Astrocyte of the cerebellum (primary cell): ENCODE measurements at regions not wholly inside any gene's neighbourhood (a gene's known extent, or its start where the extent isn't known, plus 50 kb on each side); places are given as distances from the start of the nearest gene placed in this dataset.

Experiments used
- DNase-seq: peaks from one replicate; pipeline ENCODE4 v3.0.0-alpha.2; 2011; ENCODE audit warnings: low read depth
- H3K4me3 ChIP-seq: 2 replicates; pipeline ENCODE4 v1.5.1; 2011; ENCODE audit warnings: mild to moderate bottlenecking, low read depth, low read length, moderate library complexity
- in situ Hi-C: cut with HindIII; loops from 2 replicates; pipeline ENCODE4 v1.10.0; 2017; ENCODE audit warnings: low sequenced_read_pairs
- TF ChIP-seq, protein P1 (sequence below): IDR thresholded peaks from 2 replicates; pipeline ENCODE4 v1.5.1; 2012; ENCODE audit warnings: low read length, low read depth, moderate library complexity, mild to moderate bottlenecking; ENCODE audit errors: missing control alignments

DNA sequence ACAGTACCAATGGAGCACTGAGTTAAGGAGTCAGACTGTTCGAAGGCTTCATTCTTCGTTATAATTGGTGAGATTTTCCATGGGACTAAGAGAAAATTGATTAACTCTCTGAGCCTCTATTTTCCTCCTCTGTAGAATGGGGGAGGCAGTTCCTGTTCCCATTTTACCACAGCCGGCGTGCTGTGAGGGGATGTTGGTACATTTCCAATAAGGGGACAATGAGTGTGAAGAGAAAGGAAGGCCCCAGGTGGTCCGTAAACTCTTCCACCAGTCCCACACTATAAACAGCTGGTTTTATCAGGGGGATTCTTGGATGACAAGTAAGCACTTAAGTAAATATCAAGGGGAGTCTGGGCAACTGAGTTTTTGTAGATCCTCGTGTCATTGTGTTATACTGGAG is 109.9 kb downstream of the DAD1 start:
- H3K4me3 ChIP-seq = no peak overlapping the region
- in situ Hi-C loops = no loop called here
- TF ChIP-seq, protein P1, sequence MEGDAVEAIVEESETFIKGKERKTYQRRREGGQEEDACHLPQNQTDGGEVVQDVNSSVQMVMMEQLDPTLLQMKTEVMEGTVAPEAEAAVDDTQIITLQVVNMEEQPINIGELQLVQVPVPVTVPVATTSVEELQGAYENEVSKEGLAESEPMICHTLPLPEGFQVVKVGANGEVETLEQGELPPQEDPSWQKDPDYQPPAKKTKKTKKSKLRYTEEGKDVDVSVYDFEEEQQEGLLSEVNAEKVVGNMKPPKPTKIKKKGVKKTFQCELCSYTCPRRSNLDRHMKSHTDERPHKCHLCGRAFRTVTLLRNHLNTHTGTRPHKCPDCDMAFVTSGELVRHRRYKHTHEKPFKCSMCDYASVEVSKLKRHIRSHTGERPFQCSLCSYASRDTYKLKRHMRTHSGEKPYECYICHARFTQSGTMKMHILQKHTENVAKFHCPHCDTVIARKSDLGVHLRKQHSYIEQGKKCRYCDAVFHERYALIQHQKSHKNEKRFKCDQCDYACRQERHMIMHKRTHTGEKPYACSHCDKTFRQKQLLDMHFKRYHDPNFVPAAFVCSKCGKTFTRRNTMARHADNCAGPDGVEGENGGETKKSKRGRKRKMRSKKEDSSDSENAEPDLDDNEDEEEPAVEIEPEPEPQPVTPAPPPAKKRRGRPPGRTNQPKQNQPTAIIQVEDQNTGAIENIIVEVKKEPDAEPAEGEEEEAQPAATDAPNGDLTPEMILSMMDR = no peak
- no peak for DNase-seq

DNA sequence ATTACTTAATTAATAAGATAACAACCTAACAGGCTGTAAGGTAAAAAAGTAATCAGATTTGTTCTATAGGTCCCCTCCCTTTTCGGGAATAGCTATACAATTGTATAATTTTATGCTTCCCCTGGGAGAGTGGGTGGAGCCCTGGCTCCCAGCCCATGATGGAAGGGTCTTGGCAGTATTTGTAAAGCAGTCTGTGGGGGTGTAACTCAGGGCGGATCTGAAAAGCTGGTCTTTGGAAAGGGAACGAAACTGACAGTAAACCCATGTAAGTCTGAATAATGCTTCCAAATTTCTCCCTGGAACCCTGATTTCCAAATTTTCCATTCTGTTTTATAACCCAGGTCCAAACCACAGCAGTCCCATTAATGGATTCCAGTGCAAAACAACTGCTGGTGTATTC is 110.4 kb downstream of the DAD1 start:
- TF ChIP-seq, protein P1 = no peak
- no peak overlapping the region for H3K4me3 ChIP-seq
- DNase-seq = no peak
- in situ Hi-C loops = no loop called here

DNA sequence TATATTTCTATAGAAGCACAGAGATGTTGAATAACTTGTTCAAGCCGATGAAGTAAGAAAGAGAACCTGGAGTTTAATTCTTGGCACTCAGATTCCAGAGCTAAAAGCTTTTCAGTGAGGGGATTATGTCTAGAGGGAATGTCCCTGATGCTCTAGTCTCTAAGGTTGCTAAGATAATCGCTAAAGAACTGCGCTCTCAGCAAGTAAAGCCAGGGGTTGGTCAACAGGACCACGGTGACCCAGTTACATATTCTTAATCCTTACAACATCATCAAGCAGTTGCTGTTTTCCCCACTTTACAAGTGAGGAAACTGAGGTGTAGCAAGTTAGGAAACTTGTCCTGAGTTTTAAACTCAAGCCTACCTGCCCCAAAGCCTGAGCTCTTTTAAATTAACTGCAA is 110.8 kb downstream of the DAD1 start:
- TF ChIP-seq, protein P1 = no peak
- DNase-seq = no peak
- in situ Hi-C loops = no loop called here
- no peak overlapping the region for H3K4me3 ChIP-seq

DNA sequence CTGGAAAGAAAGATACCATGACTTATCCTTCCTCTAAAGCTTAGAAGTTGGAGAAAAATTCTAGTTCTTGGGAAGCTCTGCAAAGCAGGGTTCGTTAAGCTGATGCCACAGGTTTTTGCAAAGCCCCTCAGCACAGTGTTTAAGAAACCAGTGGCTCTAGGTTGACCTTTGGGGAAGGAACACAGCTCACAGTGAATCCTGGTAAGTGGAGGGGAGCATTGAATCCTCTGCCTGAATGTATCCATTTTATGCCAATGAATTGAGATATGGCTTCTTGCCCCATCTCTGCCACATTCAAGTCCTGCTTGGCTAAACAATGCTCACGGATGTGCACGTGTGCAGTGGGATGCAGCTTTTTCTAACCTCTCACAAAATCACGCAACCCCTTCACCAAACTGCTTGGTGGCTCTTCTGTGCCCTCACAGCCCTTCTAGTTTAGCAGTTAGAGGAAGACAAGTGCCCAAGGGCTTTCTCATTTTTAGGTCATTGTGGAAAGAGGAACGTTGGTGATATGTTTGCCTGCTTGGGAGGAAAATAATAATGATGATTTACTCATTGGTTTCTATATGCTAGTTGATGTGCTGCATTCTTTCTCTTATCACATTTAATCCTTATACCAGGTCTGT is 111.3 kb downstream of the DAD1 start:
- TF ChIP-seq, protein P1 = no peak
- no peak overlapping the region for H3K4me3 ChIP-seq
- DNase-seq = no peak
- in situ Hi-C loops = no loop called here

DNA sequence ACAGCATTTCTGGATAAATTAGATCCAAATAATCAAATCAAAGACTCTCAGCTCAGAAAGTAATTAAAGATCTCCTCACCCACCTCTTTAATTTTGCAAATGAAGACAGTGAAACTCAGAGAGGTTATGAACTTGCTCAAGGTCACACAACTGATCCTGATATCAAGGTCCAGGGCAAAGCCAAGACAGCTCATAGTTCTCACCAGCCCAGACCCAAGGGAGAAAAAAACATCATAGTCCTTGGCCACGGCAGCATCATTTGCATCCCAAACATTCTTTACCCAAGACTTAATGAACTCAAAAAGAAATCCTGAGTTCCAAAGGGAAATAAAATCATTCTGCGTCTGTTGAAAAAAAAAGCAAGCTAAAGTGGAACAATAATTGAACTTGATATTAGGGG is 112.1 kb downstream of the DAD1 start:
- DNase-seq = no peak
- TF ChIP-seq, protein P1 = no peak
- in situ Hi-C loops = no loop called here
- no peak overlapping the region for H3K4me3 ChIP-seq

DNA sequence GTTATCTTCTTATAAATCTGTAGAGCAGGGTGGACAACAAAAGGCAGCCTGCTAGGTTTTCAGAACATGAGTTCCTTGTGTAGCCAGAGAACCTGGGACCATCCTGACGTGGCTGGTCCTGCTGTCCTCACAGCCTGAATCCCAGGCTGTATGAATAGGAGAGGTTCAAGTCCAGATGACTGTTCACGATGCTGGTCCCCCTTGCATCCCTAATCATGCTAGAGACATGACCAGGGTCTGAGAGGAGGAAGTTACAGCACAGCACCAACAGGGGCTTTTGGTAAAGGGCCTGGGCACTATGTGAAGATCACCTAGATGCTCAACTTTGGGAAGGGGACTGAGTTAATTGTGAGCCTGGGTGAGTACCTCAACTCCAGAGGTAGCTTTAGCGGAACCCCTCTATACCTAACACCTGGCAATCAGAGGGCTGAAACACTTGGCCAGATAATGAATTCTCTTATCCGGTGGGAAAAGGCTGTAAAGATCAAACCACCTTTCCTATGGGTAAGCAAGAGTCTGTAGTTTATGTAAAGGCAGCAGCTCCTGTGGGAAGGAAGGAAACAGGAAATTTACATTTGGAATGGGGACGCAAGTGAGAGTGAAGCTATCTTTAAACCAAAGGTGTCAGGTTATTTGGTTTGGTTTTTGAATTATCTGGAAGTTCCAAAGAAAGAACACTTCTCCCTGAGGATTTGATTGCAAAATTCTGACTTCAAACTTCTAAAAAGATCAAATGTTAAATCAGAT is 112.8 kb downstream of the DAD1 start:
- TF ChIP-seq, protein P1 = no peak
- H3K4me3 ChIP-seq = no peak overlapping the region
- no peak for DNase-seq
- in situ Hi-C loops = no loop called here
